NCI-H2171 treated with DMSO at 0.1 percent for 48 hours (cell line): ENCODE measurements at regions not wholly inside any gene's neighbourhood (a gene's known extent, or its start where the extent isn't known, plus 50 kb on each side); places are given as distances from the start of the nearest gene placed in this dataset.
A peak's percentile ranks its signal among the peaks of the same experiment; 100 is the strongest.

Experiments used
- DNase-seq: peaks from one replicate; lab custom pipeline; 2025; lab: John Stamatoyannopoulos, UW

DNA sequence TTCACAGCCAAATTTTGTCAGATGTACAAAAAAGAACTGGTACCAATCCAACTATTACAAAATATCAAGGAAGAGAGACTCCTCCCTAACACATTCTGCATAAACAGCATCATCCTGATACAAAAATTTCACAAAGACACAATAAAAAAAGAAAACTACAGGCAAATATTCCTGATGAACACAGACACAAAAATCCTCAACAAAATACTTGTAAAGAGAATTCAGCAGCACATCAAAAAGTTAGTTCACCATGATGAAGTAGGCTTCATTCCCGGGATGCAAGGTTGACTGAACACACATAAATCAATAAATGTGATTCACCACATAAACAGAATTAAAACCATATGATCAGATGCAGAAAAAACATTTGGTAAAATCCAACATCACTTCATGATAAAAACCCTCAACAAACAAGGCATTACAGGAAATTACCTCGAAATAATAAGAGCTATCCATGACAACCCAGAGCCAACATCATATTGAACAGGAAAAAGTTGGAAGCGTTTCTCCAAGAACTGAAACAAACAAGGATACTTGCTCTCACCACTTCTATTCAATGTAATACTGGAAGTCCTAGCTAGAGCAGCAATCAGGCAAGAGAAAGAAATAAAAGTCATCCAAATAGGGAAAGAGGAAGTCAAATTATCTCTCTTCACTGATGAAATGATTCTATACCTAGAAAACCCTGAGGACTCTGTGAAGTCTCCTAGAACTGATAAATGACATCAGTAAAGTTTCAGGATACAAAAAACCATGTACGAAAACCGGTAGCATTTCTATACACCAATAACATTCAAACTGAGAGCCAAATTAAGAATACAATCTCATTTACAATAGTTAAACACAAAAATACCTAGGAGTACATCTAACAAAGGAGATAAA is 223.1 kb downstream of the REEP3 start:
- DNase-seq, result no peak

DNA sequence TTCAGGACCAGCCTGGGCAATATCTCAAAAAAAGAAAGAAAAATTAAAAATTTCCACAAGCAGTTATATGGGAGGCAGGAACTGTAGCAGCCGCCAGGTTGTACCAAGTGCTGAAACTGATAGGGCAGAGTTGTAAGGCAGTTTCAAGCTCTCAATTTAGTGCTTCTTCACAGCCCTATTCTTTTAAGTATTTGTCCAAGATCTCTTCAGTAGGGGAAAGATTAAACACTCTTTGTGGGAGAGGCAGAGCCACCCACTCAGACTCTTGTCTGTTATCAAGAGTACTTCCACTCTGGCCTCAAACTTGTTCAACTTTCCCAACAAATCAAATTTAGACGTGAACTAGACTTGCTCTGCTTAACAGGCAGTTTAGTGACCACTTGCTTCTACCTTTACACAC is 228.7 kb downstream of the REEP3 start:
- DNase-seq, result no peak

DNA sequence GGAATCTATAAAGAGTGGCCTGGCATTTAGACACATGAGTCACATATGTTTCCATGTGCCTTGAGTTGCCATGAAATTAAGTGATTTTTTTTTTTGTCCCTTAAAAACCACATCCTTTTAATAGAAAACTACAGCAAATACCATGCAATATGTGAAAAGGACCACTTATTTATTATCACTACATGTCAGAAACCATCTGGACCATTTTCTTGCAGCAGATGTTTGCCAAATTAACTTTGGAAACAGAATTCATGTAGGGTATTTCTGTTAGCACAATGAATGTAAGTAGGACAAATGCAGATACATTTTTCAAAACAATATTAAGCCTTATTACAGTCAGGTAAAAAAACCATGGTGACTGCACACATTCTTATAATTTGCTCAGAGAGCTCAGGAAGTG is 230.6 kb downstream of the REEP3 start:
- DNase-seq, result peak; percentile 41

DNA sequence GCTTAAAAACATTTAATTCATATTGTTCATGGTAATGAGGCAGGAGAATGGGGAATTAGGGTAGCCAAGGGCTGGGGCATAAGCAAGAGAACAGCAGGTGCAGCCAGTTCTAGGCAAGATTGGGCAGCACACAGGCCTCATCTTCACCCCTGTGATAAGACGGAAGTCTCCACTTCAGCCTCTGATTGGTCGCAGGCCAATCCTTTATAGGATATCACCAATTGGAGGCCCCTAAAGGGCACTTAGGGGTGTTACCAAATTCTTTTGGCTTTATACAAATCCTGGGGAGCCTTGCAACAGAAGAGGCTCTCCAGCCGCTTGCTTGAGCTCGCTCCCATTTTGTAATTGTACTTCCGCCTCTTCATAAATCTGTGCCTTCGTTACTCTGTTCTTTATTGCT is 231.1 kb downstream of the REEP3 start:
- DNase-seq, result peak; percentile 53

DNA sequence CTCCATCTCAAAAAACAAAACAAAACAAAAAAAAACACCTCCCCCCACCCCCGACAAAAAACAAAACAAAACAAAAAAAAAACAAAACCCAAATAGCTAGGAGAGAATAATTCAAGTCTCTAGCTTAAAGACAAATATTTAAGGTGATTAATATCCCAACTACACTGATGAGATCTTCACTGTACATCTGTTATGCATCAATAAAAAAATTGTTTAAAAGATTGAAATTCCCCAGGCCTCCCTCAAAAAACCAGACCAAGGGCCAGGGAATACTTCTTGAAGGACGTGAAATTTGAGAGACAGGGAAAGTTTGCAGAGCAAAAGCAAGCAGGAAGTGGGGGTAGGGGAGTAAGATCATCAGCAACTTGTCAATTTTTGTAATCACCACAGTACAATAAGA is 232.6 kb downstream of the REEP3 start:
- no peak for DNase-seq

DNA sequence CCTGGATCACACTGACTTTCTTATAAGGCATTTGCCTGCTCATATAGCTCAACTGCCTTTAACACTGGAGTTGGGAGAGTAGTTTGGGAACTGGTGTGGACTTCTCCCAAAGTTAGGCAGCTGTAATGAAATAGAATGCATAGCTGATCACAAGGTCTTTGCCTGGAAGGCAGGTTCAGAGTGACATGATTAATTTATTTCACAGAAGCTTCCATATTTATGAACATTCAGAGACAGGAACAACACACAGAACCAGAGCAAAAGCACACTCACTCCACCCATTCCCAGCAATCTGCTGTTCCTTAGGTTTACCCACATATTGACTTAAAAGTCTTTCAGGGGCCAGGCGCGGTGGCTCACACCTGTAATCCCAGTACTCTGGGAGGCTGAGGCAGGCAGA is 234.2 kb downstream of the REEP3 start:
- DNase-seq, result no peak

DNA sequence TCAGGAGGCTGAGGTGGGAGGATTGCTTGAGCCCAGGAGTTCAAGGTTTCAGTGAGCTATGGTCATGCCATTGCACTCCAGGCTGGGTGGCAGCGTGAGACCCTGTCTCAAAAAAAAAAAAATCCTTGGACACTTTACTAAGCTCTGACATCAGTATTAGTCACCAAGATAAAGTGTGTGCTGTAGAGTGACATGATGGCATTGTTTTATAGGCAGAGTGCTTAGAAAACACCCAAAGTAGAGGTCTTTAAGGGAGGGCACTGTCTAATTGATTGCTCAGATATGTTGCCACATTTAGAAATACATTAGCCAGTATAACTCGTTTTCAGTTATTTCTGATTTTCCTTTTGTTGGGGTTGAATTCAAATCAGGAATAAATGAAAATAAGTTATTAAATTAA is 235.9 kb downstream of the REEP3 start:
- DNase-seq, result no peak

DNA sequence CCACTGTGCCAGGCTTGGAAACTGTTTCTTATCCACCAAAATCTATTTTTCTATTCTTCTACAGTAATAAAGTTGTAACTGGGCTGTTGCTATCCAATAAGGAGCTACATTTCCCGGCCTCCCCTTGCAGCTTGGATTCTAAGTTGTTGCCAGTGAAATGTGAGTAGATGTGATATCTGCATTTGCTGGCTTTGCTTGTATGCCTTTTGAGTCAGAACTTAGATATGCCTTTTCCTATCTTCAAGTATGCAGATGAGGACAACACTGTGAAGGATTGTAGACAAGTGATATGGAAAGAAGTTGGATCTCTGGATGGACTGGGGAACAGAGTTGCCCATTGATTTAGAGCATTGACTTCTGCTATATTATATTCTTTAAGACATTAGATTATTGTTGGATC is 236.9 kb downstream of the REEP3 start:
- DNase-seq, result no peak

DNA sequence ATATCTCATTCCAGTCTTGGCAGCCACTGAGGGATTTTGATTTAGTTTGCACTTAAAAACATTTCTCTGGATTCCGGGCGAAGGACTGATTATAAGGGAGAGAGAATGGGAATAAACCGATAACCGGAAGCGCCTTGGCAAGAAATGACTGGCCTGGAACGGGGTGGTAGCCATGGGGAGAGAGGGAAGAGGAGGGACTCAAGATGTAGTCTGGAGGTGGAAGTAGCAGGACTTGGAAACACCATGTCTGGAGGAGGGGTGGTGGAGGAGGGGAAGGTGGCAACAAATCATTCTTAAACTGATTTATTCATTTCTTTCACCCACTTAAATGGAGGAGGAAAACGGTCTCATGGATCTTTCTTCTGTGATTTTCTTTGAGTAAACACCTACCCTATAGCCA is 238.1 kb downstream of the REEP3 start:
- no peak for DNase-seq

DNA sequence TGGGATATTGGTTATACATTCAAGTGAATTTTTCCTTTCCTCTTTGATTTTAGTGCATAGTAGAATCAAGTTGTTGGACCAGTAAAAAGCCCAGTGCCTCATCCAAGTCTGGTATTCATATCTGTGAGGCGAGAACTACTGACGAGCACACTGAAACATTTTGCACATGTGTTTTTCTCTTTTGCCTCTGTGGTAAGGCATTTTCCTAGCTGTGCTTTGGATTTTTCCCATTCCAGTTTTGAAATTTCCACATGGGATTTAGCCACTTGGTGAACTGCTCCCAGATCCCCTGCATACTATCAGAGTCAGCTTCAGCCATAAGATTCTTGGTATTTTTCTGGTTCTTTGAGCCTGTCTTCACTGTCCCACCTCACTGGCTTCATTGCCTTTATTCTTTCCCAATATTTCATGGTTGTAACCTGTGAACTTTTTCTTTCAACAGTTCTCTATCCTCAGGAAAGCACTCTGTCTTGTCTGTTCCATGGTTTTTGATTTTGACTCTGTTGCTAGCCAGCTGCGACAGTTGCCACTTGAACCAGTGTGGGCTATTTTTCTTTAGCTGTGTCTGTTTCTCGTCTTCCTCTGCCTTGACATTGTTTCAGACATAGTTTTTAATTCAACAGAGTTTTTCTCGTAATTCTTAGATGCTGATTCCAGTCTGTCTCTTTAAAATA is 239.0 kb downstream of the REEP3 start:
- no peak for DNase-seq

DNA sequence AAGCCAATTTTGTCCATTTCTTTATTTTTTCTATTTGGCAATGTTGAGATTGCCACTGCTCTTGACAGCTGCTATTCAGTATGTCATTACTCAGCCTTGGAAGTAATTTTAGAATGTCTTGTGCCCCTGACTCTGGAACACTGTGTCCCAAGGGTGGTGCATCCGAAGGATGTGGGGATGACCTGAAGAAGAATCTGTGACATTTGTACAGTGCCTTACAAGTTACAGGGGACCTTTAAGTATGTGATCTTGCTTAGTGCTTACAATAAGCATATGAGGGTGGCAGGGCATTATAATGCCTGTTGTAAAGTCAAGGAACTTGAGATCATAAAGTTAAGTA is 239.5 kb downstream of the REEP3 start:
- DNase-seq, result no peak

DNA sequence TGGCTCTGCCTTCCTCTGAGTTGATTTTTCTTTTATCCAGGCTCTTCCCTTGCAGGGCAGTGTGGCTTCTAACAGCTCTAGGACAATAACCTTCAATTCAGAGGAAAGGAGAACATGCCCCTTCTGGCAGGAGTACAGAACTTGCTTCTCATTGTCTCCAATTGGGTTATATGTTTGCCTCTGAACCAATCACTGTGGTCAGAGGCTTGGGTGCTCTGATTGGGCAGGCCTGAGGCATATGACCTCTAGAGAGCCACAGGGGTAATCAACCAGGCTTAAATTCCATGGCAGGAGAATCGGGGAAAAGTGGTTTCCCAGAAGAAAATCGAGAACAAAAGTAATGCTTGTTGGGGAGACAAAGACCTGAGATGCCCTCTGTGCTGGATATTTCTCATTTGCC is 240.0 kb downstream of the REEP3 start:
- no peak for DNase-seq

DNA sequence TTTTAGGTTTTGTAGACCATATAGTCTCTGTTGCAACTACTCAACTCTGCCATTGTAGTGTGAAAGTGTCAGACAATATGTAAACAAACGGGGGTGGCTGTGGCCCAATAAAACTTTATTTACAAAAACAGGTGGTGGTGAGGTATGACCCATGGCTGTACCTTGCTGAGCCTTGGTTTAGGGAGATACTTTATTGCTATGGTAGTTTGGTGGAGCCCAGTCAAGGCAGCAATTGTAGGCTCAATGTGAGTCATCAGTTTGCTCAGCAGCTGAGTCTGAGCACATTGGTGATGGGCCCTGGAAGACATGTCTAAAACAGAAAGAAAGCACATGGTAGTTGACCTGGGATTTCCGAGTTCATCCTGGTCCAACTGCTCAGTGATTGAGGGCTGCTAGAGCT is 242.5 kb downstream of the REEP3 start:
- DNase-seq, result no peak

DNA sequence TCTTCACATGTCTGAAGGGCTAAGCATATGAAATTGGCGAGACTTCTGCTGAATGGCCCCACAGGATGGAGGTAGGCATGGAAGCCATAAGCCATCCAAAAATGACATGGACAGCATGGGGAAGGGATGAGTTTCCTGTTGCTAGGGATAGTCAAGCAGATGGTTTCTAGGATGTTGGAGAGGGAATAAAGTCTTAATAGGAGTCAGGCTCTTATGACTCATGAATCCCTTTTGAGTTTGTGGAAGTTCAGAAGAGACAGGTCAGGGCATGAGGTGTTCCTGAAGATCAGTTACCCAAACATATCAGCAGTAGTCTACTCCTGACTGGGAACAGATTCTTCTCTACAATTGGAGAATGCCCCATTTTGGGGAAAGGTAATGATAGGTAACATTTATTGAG is 243.9 kb downstream of the REEP3 start:
- DNase-seq, result no peak

DNA sequence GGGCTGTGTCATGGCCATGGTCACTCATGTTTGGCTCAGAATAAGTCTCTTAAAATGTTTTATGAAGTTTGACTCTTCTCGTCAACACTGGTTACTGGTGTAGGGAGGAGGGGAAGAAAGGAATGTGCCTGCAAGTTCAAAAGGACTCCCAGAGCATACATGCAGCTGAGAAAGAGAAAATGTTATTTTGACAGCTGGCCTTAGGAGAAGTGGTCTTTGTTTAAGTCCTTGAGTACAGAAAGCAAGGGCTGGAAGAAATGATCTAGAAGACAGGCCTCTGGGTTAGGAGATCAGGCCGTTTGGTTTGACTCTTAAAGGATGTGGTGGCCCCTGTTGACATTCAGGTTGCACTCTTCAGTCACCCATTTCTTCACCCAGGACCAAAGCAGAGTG is 245.5 kb downstream of the REEP3 start:
- DNase-seq, result no peak

DNA sequence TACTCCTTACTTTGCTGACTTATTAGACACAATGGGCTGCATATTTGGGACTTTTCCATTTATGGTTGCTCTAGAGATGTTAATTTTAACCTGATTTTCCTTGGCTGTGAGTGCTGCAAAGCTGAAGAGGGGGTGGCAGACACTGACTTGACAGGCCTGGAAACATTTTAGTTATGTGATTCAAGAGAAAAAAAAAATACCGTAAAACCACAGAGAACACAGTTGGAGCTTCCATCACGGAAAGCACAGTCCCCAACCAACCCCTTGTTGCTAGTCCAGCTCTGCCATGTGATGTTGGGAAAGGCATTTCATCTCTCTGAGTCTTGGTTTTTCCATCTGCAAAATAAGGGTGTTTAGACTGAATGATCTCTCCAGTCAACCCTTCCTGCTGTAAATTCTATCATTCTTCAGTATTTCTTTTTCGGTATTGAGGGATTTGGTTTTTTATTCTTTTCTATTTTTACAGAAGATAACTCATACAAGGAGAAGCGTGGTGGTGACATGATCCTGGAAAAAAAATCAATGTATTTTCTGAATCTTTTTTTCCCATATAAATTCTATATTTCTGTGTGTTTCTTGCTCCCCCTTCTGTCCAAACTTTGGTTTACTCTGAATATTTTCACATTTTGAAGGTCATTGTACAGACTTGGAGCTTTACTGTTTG is 246.1 kb downstream of the REEP3 start:
- peak; percentile 37 for DNase-seq

DNA sequence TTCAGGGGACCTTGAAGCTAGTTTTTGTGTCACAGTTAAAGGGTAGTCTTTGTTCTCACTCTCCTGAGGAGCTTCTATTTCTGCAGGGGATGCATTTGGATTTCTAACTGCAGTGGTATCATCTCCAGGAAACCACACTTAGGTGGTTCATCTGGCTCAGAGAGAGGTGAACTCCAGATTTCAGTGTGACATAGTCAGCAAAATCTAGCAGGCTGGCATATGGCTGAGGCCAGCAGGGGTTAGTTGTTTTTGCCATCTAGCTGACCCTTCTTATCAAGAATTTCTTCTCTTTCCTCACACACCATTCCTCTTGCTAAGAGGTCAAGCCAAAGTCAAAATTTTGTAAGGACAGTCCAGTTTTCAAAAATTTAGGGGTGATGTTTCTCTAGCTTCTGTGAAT is 248.2 kb downstream of the REEP3 start:
- DNase-seq, result no peak

DNA sequence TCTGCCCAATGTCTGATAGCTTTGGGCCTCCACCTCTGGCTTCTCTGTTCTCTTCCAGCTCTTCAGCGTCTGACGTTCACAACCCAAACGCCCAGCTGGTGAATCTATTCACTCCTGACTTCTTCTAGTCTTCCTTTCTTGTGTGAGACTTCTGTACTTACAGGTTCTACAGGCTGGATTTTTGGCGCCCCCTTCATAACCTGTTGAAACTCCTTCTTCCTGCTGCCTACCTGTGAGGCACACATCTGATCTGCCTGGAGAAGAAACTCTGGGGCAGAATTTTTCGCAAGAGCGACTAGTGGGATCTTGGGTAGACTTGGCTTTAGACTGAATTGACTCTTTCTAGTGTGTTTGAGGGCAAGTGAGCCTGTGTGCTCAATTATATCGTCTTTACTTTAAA is 249.3 kb downstream of the REEP3 start:
- DNase-seq, result no peak

DNA sequence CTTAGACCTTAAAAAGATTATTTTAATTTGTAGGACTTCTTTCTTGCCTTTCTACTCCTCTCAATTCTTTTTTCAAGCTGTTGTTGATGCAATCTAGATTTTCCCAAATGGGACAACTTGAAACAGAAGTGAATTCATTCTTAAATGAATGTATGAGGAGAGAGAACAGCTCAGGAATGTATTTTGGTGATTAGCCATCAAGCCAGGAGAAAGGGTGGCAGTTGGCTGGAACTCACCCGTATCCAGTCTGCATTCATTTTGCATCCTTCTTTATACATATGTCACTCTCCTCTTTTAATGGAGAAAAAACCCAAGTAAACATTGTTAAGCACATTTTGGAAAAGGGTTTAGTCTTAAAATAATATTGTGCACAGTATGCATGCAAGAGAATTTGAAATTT is 251.3 kb downstream of the REEP3 start:
- no peak for DNase-seq

DNA sequence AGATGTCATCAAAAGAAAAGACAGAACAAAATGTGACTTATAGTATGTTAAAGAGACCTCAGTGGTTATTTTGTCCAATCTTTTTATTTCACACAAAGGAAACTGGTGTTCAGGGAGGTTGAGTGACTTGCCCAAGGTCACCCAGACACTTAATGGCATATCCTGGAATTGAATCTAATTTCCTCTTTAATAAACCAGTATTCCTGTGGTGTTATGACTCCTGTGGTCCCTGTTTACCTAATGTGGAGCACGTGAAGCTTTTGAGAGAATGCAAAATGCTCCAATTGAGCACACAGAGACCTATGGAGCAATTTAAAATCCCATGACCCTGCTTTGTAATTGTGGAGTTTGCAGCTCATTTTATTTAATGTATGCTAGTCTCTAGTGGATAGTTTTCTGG is 251.9 kb downstream of the REEP3 start:
- no peak for DNase-seq

DNA sequence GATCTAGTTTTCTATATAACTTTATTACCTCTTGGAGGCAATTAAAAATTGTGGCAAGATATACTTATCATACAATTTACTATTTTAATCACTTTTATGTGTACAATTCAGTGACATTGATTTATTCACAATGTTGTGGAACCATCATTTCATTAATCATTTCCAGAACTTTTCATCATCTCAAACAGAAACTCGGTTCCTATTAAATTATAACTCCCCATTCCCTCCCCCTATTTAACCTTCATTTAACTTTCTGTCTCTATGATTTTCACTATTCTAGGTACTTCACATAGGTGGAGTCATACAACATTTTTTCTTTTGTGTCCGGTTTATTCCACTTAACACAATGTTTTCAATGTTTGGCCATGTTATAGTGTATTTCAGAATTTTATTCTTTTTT is 252.8 kb downstream of the REEP3 start:
- DNase-seq, result no peak

DNA sequence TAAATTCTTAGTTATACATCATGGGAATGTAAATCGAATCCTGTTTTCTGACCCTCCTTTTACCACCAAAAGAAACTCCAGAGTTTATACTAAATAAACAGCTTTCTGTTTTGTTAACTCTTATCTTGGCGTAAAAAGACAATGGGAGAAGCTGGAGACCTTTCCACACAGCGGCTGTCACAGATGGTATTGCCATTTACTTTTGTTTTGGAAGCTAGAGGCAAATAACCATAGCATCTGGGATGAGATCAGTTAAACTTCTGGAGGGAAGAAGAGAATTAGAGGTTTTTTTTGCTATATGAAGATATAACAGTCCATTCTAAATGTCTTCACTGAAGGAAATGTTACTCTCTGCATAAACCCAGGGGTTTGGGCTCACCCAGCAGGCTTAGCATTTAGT is 258.9 kb downstream of the REEP3 start:
- peak; percentile 22 for DNase-seq

DNA sequence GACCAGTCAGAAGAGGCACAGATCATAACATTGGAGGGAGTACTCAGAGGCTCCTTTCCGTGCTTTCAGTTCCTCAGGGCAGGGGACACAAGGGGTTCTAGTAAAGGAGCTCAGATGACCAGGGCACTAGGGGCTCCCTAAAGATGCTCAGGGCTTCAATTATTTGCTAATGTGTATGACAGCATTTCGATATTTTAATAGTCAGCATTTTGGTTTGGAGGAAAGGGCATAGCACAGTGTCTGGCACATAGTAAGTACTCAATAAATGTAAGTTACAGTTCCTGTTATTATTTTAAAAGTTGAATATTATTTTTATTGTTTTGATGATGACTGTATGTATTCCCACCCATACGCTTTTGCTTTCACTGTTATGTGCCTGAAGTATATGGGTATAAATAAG is 260.0 kb downstream of the REEP3 start:
- DNase-seq, result no peak
